ENCODE measurements at regions not wholly inside any gene's neighbourhood (a gene's known extent, or its start where the extent isn't known, plus 50 kb on each side); places are given as distances from the start of the nearest gene placed in this dataset.

DNA sequence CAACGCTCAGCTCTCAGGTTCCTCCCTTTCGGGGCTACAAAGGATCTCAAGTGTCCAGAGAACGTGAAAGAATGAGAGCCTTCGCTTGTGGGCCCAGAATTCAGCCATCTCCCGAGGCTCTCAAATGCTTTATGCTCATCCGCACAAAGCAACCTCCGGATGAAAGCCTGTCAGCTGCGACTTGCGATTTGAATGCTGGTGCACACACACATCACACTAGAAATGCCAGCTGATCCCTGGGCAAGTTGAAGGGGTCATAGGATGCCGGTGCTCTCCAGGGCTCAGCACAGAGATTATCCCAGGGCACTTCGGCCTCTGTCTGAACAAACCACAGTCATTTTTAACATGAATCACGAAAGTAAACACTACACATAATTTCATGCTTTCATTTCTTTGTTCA is 141.8 kb upstream of the MYT1L start:
- TF ChIP-seq POLR2A (IDR thresholded peaks at IDR 0.05; ENCODE audit: borderline replicate concordance, extremely low read depth, insufficient read depth, insufficient read length) (no peak), JUND (IDR thresholded peaks at IDR 0.05) (no peak), ZBTB33 (IDR thresholded peaks at IDR 0.05; ENCODE audit: extremely low read depth, insufficient replicate concordance, low read length) (no peak)
- TF ChIP-seq, protein P1, sequence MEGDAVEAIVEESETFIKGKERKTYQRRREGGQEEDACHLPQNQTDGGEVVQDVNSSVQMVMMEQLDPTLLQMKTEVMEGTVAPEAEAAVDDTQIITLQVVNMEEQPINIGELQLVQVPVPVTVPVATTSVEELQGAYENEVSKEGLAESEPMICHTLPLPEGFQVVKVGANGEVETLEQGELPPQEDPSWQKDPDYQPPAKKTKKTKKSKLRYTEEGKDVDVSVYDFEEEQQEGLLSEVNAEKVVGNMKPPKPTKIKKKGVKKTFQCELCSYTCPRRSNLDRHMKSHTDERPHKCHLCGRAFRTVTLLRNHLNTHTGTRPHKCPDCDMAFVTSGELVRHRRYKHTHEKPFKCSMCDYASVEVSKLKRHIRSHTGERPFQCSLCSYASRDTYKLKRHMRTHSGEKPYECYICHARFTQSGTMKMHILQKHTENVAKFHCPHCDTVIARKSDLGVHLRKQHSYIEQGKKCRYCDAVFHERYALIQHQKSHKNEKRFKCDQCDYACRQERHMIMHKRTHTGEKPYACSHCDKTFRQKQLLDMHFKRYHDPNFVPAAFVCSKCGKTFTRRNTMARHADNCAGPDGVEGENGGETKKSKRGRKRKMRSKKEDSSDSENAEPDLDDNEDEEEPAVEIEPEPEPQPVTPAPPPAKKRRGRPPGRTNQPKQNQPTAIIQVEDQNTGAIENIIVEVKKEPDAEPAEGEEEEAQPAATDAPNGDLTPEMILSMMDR (IDR thresholded peaks at IDR 0.05 in 2 of 3, conservative IDR thresholded peaks at IDR 0.05 in 1 of 3; ENCODE audit: borderline replicate concordance in 1 of 3, insufficient read depth in 1 of 3, low read depth in 2 of 3, low read length in 2 of 3): no peak

All from HCT116 (cell line).